Stomach smooth muscle (tissue), 2 donors: ENCODE measurements at regions not wholly inside any gene's neighbourhood (a gene's known extent, or its start where the extent isn't known, plus 50 kb on each side); places are given as distances from the start of the nearest gene placed in this dataset.

Source experiments
- H3K27ac ChIP-seq: one replicate; pipeline ENCODE4 v1.7.0; 2013; ENCODE audit warnings: mild to moderate bottlenecking, low read length, inconsistent platforms
- H3K27me3 ChIP-seq, 2 donors: one replicate each; pipeline ENCODE4 v1.7.0; 2013; ENCODE audit warnings: low read length in 2 of 2; ENCODE audit not compliant: insufficient read depth in 2 of 2, control insufficient read depth in 1 of 2
- H3K36me3 ChIP-seq, 2 donors: one replicate each; pipeline ENCODE4 v1.7.0; 2013; ENCODE audit warnings: low read length in 2 of 2; ENCODE audit not compliant: control insufficient read depth in 2 of 2, insufficient read depth in 2 of 2
- H3K4me1 ChIP-seq: one replicate; pipeline ENCODE4 v1.7.0; 2013; ENCODE audit warnings: low read length; ENCODE audit not compliant: control insufficient read depth, insufficient read depth
- H3K4me3 ChIP-seq, 2 donors: one replicate each; pipeline ENCODE4 v1.7.0; 2013; ENCODE audit warnings: low read length in 2 of 2
- H3K9ac ChIP-seq, 2 donors: one replicate each; pipeline ENCODE4 v1.7.0; 2013; ENCODE audit warnings: low read length in 2 of 2, mild to moderate bottlenecking in 1 of 2
- H3K9me3 ChIP-seq, 2 donors: one replicate each; pipeline ENCODE4 v1.7.0; 2013; ENCODE audit warnings: low read length in 2 of 2; ENCODE audit not compliant: control insufficient read depth in 2 of 2
- donor health status: healthy.
- donor health status: Pancreatic carcinoma.

- Histone ChIP-seq H3K27ac (no peak overlapping the region), H3K4me1 (no peaks in the 10 kb centered on the region), H3K9ac (no peak overlapping the region), H3K27me3 (peaks cover 0 to 2% of the 10 kb centered on the region in 2 donors), H3K9me3 (no peaks in the 10 kb centered on the region), H3K36me3 (no peaks in the 10 kb centered on the region), H3K4me3 (no peak overlapping the region)
These were observed 618.1 kb downstream of the MED13L start for GRCh38 chr12:115659422-115659821.

DNA sequence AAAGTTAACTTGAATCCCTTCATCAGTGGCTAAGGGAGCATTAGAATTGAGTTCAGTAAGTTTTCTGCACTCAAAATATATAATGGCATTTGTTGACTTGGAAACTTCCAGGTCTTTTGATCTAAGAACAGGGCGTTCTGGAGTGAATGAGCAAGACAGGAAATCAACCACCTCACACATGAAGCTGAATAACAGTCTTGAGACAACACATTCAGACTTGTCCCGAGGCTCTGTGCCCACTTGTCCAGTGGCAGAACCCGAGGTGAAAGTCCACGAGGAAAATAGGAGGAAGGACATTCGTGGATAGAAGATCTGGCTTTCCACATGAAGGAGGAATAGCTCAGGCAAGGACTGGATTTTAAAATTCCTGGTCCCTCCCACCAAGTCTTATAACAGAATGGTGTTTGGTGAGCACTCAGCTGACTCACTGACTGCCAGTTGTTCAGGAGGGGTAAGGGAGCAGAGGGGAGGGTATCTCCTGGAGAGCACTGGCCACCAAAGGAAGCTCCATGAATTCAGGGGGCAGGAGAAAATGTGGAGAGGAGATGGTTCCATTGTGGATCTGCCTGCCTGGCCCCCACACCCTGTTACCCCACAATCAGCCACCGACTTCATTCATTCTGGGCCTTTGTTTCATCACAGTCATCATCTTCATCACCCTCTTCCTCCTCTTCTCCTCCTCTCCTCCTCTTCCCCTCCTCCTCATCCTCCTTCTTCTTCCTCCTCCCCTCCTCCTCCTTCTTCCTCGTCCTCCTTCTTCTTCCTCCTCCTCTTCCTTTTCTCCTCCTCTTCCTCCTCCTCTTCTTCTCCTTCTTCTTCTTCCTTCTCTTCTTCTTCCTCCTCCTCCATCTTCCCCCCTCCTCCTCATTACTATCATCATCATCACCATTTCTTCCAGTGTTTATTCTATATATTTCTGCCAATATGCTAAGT is 620.1 kb downstream of the MED13L start:
- H3K27me3 ChIP-seq: peaks cover 0 to 2% of the 10 kb centered on the region in 2 donors
- no peaks in the 10 kb centered on the region for H3K36me3 ChIP-seq
- H3K9ac ChIP-seq: no peak overlapping the region
- no peak overlapping the region for H3K27ac ChIP-seq
- no peak overlapping the region for H3K4me3 ChIP-seq
- H3K4me1 ChIP-seq: no peaks in the 10 kb centered on the region
- H3K9me3 ChIP-seq: no peaks in the 10 kb centered on the region

DNA sequence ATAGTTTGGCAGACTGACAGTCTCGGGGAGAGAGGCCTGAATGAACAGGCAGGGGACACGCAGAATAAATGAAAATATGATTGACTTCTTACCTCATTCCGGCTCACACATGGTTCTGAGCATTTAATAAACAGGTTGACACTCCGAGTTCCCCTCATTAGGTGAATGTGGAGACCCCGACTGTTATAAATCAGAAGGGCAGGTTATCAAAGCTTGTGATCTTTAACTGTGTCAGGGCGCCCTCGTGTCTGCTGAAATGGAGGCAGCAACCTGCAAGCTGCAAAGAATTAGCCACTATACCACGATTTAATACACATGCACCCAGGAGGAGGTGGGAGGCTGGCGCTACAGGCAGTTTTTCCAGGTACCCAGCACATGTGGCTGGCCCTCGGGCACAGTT is 627.5 kb downstream of the MED13L start:
- Histone ChIP-seq H3K27me3 (peaks cover 0 to 4% of the 10 kb centered on the region in 2 donors), H3K4me3 (no peak overlapping the region), H3K36me3 (no peaks in the 10 kb centered on the region), H3K9me3 (peaks cover 0 to 2% of the 10 kb centered on the region in 2 donors), H3K27ac (no peak overlapping the region), H3K4me1 (no peaks in the 10 kb centered on the region), H3K9ac (no peak overlapping the region)

- H3K27ac ChIP-seq: no peak overlapping the region
- no peak overlapping the region for H3K4me3 ChIP-seq
- peaks cover 0 to 2% of the 10 kb centered on the region in 2 donors for H3K9me3 ChIP-seq
- no peaks in the 10 kb centered on the region for H3K4me1 ChIP-seq
- peaks cover 0 to 4% of the 10 kb centered on the region in 2 donors for H3K27me3 ChIP-seq
- H3K36me3 ChIP-seq: no peaks in the 10 kb centered on the region
- H3K9ac ChIP-seq: no peak overlapping the region
These were observed 629.0 kb downstream of the MED13L start for GRCh38 chr12:115648463-115648862.

GRCh38 chr12:115646210-115646609 is 631.3 kb downstream of the MED13L start:
- Histone ChIP-seq H3K27ac (no peak overlapping the region), H3K4me1 (no peaks in the 10 kb centered on the region), H3K9ac (no peak overlapping the region)

GRCh38 chr12:115640929-115641328 is 636.6 kb downstream of the MED13L start:
- no peak overlapping the region for H3K4me3 ChIP-seq
- no peaks in the 10 kb centered on the region for H3K9me3 ChIP-seq
- no peak overlapping the region for H3K27ac ChIP-seq
- H3K27me3 ChIP-seq: peaks cover 3% of the 10 kb centered on the region in 2 donors
- no peak overlapping the region for H3K9ac ChIP-seq
- no peaks in the 10 kb centered on the region for H3K4me1 ChIP-seq
- H3K36me3 ChIP-seq: no peaks in the 10 kb centered on the region

More at GRCh38 chr12:115646210-115646609, 631.3 kb downstream of the MED13L start:
- H3K4me3 ChIP-seq: no peak overlapping the region
- H3K36me3 ChIP-seq: no peaks in the 10 kb centered on the region
- H3K9me3 ChIP-seq: peaks cover 0 to 2% of the 10 kb centered on the region in 2 donors
- peaks cover 2 to 3% of the 10 kb centered on the region in 2 donors for H3K27me3 ChIP-seq

DNA sequence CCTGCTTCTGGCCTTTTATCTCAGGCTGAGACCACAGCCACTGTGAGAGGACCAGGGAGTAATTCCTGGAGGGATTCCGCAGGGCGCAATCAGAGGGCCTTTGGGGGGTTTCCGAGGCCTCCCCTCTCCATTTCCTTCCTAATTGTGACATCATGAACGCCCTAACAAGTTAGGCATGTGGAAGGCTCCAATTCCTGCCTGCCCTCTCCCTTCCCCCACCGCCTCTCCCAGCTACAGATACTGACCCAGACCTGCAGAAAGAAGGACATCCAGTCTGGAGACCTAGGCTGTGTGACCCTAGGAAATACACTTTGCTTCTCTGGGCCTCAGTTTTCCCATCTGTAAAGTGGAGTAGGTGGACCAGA is 637.9 kb downstream of the MED13L start:
- Histone ChIP-seq H3K36me3 (no peaks in the 10 kb centered on the region), H3K27ac (no peak overlapping the region), H3K4me1 (no peaks in the 10 kb centered on the region), H3K27me3 (peaks cover 3% of the 10 kb centered on the region in 2 donors), H3K9me3 (no peaks in the 10 kb centered on the region), H3K4me3 (no peak overlapping the region), H3K9ac (no peak overlapping the region)

DNA sequence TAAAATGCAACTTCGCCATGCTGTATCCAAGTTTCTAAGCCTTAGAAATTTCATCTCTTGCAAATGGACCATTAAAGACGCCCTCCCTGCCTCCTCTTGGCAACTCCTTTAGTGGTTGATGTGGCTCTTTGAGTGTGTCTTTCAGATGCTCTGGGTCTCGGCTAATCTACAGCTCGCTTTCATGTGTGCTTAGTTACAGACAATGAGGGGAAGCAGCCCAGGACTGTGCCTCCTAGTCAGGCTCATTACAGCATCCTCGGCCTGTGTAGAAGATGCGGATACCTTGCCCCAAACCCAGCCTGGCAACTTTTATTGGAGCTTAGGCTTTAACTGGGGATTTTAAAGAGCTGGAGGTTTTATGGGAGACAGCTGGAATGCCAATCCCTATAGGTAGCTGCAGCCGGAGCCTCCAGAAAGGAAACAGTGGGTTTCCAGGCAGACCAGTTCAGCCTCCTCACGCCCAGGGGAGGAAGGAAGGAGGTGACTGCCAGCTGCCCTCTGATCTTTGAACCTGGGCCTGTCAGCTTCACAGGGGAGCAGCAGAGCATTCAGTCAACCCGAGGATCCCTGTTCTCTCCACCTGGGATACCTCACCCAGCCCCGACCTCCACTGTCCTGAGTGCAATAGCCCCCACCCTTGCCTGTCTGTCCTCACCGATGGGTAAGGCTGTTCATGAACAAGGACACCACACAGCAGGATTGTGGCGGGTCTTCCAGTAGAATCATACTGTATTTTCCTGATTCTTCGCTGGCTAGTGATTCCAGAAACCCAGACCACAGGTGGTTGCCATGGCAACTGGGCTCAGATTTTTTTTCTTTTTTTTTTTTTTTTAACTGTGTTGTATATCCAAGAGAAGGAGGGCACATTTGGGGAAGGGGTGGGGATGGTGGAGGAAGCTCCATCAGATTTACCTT is 638.5 kb downstream of the MED13L start:
- Histone ChIP-seq H3K9ac (no peak overlapping the region), H3K9me3 (no peaks in the 10 kb centered on the region), H3K4me1 (no peaks in the 10 kb centered on the region), H3K36me3 (no peaks in the 10 kb centered on the region), H3K27me3 (peaks cover 3% of the 10 kb centered on the region in 2 donors), H3K27ac (no peak overlapping the region), H3K4me3 (no peak overlapping the region)

GRCh38 chr12:115636546-115636945 is 640.9 kb downstream of the MED13L start:
- no peak overlapping the region for H3K4me3 ChIP-seq
- no peak overlapping the region for H3K27ac ChIP-seq

DNA sequence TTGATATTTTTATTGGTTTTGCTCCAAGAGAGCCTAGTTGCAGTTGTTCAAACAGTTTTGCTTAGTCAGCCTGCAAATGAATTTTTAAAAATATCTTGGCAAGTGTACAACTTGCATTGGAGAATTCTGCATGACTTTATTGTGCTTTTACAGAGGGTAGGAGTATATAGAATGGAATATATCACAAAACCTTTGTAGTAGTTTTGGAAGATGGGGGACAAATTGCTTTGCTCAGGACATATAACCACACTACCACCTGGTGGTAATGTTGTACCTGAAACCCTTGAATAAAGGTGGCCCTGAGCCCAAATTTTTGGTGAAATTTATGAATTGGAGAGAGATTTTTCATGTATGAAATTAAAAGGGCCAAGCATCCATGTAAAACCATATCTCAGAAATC is 645.2 kb downstream of the MED13L start:
- H3K9me3 ChIP-seq: no peaks in the 10 kb centered on the region
- no peak overlapping the region for H3K27ac ChIP-seq
- H3K27me3 ChIP-seq: peaks cover 0 to 2% of the 10 kb centered on the region in 2 donors
- no peak overlapping the region for H3K9ac ChIP-seq
- H3K4me3 ChIP-seq: no peak overlapping the region
- no peaks in the 10 kb centered on the region for H3K36me3 ChIP-seq
- H3K4me1 ChIP-seq: no peaks in the 10 kb centered on the region

More at GRCh38 chr12:115636546-115636945, 640.9 kb downstream of the MED13L start:
- Histone ChIP-seq H3K4me1 (no peaks in the 10 kb centered on the region), H3K9me3 (no peaks in the 10 kb centered on the region), H3K36me3 (no peaks in the 10 kb centered on the region), H3K27me3 (peaks cover 0 to 2% of the 10 kb centered on the region in 2 donors), H3K9ac (no peak overlapping the region)
